ENCODE measurements at regions not wholly inside any gene's neighbourhood (a gene's known extent, or its start where the extent isn't known, plus 50 kb on each side); places are given as distances from the start of the nearest gene placed in this dataset.

GRCh38 chr1:72643142-72643541, 360.8 kb upstream of the NEGR1 start:
- Mint-ChIP-seq H3K4me3 (no peak overlapping the region), H3K27ac (no peak overlapping the region), H3K27me3 (ENCODE audit: low read depth) (peaks cover 5% of the 10 kb centered on the region), H3K9me3 (no peaks in the 10 kb centered on the region), H3K4me1 (peaks cover 7% of the 10 kb centered on the region), H3K36me3 (ENCODE audit: low read depth) (no peaks in the 10 kb centered on the region)
- TF ChIP-seq CTCF (IDR thresholded peaks at IDR 0.05; ENCODE audit: unreplicated experiment in 3 of 3): no peak

GRCh38 chr1:72637593-72637992, 355.3 kb upstream of the NEGR1 start:
- Mint-ChIP-seq H3K27ac (peak overlapping the region in 1 of 3 experiments; percentile 65), H3K27me3 (ENCODE audit: low read depth) (no peaks in the 10 kb centered on the region), H3K9me3 (no peaks in the 10 kb centered on the region), H3K4me3 (no peak overlapping the region), H3K36me3 (ENCODE audit: low read depth) (no peaks in the 10 kb centered on the region), H3K4me1 (peaks cover 29% of the 10 kb centered on the region)
- no peak for TF ChIP-seq CTCF (IDR thresholded peaks at IDR 0.05; ENCODE audit: unreplicated experiment in 3 of 3)

- Mint-ChIP-seq H3K4me3 (no peak overlapping the region), H3K27me3 (ENCODE audit: low read depth) (no peaks in the 10 kb centered on the region), H3K36me3 (ENCODE audit: low read depth) (no peaks in the 10 kb centered on the region), H3K27ac (peak overlapping the region; percentile 65 to 68 (median 67)), H3K9me3 (no peaks in the 10 kb centered on the region), H3K4me1 (peaks cover 29% of the 10 kb centered on the region)
- no peak for TF ChIP-seq CTCF (IDR thresholded peaks at IDR 0.05; ENCODE audit: unreplicated experiment in 3 of 3)
These were observed 354.3 kb upstream of the NEGR1 start for GRCh38 chr1:72636631-72637030.

GRCh38 chr1:72635719-72636118, 353.4 kb upstream of the NEGR1 start:
- Mint-ChIP-seq H3K36me3 (ENCODE audit: low read depth) (no peaks in the 10 kb centered on the region), H3K9me3 (no peaks in the 10 kb centered on the region), H3K27me3 (ENCODE audit: low read depth) (no peaks in the 10 kb centered on the region), H3K4me1 (peaks cover 29% of the 10 kb centered on the region), H3K27ac (peak overlapping the region; percentile 43 to 68 (median 65)), H3K4me3 (no peak overlapping the region)
- TF ChIP-seq CTCF (IDR thresholded peaks at IDR 0.05; ENCODE audit: unreplicated experiment in 3 of 3): no peak

GRCh38 chr1:72634946-72635345, 352.6 kb upstream of the NEGR1 start:
- TF ChIP-seq CTCF (IDR thresholded peaks at IDR 0.05; ENCODE audit: unreplicated experiment in 3 of 3): no peak
- no peaks in the 10 kb centered on the region for H3K9me3 Mint-ChIP-seq
- no peak overlapping the region for H3K4me3 Mint-ChIP-seq
- peaks cover 29% of the 10 kb centered on the region for H3K4me1 Mint-ChIP-seq
- H3K36me3 Mint-ChIP-seq (ENCODE audit: low read depth): no peaks in the 10 kb centered on the region
- H3K27ac Mint-ChIP-seq: peak overlapping the region; percentile 8 to 65 (median 10)
- no peaks in the 10 kb centered on the region for H3K27me3 Mint-ChIP-seq (ENCODE audit: low read depth)

GRCh38 chr1:72631449-72631848, 349.1 kb upstream of the NEGR1 start:
- Mint-ChIP-seq H3K27ac (no peak overlapping the region), H3K27me3 (ENCODE audit: low read depth) (no peaks in the 10 kb centered on the region), H3K36me3 (ENCODE audit: low read depth) (no peaks in the 10 kb centered on the region), H3K9me3 (no peaks in the 10 kb centered on the region), H3K4me3 (no peak overlapping the region), H3K4me1 (peaks cover 16% of the 10 kb centered on the region)
- TF ChIP-seq CTCF (IDR thresholded peaks at IDR 0.05; ENCODE audit: unreplicated experiment in 3 of 3): no peak

Data from nephron (organoid).